HG02798 (cell line): ENCODE measurements at regions not wholly inside any gene's neighbourhood (a gene's known extent, or its start where the extent isn't known, plus 50 kb on each side); places are given as distances from the start of the nearest gene placed in this dataset.

Source experiments
- ATAC-seq: cut with Tn5 transposase; IDR thresholded peaks from one replicate; pipeline ENCODE4 v1.9.1; 2021; ENCODE audit warnings: mild to moderate bottlenecking; ENCODE audit not compliant: unreplicated experiment, poor library complexity

DNA sequence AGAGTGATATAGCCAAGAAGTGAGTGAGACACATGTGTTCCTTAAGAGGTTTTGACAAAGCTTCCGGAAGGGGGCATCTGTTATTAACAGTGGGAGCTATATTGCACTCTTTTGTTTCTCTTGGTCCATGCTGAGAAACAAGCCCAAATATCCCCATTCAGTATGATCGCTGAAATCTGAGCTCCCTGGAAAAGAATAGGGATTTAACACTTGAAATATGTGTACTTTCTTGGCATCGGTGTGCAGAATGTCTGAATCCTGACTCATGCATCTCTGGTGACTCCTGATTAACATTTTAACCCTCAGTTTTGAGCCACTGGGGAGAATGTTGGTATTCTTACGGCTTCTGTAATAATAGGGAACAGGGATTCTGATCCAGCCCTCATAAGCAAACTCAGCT lies 448.1 kb downstream of the TSN start:
- ATAC-seq = no peak

DNA sequence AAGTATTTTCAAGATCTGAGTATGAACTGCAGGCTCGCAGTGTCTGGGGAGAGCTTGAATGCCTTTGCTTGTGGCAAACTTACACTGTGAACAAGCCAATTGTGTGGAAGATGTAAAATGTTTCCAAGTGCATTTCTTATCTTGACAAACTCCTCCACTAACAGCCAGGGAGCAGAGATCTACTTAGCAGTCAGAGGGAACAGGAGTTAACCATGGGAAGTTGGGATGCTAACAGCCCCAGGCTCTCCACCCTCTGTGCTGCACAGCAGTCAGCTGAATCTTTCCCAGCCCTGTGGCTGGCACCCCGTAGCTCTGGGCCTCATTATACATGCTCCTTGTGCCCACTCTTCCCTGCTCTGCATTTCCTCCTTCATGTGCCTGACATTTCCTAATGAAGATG lies 450.2 kb downstream of the TSN start:
- ATAC-seq = no peak

GRCh38 chr2:122206101-122206500 lies 450.6 kb downstream of the TSN start:
- no peak for ATAC-seq

- no peak for ATAC-seq
These were observed 453.9 kb downstream of the TSN start for GRCh38 chr2:122209377-122209776.

GRCh38 chr2:122210065-122210464 lies 454.6 kb downstream of the TSN start:
- no peak for ATAC-seq

GRCh38 chr2:122210898-122211856 lies 455.7 kb downstream of the TSN start:
- ATAC-seq = no peak

DNA sequence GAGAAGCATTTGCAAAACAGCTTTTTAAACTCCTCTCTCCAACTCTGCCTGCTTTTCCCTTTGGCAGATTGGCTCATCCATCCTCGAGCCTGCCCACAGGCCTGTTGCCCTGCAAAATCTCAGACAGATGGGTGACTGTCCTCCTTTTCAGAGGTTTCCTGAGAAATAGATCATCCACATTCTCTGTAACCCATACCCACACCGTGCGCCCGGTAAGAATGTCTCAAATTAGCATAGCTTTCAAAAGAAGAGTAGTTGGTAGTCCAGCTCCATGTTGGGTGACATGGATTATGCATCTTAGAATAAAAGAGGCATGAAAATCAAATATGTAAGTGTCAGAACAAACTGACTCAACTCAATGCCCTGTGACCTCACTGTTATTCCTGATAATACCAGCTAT lies 457.9 kb downstream of the TSN start:
- no peak for ATAC-seq

DNA sequence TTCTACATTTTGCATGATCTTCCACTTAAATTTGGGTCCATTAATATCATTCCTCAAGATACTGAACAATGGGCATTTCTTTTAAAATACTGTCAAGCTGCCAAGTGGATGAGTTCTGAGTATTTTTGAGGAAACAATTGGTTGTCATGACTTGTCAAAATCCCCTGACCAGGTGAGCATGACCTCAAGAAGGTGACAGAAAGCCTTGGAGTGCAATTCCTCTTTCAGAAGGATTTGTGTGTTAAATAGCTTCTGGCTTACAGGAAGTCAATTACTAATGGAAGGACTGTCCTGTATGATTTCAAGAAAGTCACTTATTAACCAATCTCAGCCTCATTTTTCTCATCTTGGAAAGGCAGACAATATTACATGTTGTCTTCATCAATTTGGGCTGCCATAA lies 460.6 kb downstream of the TSN start:
- ATAC-seq = no peak

DNA sequence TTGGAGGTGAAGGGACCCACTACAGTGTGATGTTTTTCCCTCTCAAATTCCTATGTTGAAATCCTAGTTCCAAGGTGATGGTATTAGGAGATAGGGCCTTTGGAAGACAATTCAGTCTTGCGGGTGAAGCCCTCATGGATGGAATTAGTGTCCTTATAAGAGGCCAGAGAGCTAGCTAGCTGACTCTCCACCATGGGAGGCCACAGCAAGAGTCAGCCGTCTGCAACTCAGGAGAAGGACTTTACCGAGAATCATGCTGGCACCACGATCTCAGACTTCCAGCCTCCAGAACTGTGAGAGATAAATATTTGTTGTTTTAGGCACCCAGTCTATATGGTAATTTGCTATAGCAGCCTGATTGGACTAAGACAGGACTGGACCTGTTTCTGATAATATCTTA lies 461.4 kb downstream of the TSN start:
- no peak for ATAC-seq

DNA sequence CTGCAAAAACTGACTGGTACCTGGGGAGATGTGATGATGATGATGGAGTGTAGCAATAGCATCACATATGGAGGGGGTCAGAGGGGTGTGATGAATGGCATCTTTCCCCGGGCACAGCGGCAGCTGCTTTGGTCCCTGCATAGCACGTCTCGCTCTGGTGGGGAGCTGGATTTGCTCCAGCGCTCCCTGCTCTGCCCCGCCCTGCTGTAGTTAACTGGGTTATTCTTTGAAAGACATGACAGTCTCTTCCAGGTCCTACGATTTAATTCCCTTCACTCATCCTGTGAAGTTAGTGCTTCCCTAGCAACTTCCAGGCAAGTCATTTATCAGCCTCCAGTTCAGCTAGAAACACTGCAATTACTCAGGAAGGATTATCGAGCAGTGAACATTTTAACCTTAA lies 463.1 kb downstream of the TSN start:
- no peak for ATAC-seq

DNA sequence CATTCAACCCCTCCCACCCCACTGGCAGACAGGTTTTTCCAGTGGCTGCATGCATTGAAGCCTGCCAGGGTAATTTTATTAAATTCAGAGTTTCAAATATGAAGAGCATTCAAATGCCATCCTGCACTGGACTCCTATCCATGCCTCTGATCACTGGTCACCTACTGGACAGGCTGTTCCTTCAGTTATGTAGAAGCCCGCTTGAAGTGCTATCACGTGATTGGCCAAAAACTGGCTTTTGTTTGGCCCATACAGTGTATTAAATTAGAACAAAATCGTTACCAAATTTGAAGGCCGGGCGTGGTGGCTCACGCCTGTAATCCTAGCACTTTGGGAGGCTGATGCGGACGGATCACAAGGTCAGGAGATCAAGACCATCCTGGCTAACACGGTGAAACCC lies 464.1 kb downstream of the TSN start:
- no peak for ATAC-seq

DNA sequence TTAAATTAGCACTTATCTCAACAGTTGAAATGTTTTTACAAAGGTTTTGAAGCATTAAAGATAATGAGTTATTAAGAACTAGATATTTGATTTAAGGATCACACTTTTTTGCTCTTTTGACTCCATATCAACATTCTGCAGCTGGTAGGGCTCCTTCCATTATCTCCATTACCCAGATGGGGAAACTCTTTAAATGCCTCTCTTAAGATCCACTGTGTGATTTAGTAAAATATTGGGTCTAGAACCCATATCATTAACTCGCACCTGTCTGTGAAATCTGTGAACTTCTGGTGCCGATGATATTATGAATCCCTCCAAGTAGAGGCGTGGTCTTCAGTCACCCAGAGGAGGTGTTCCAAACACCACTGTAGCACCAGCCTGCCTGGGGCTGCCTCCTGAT lies 466.2 kb downstream of the TSN start:
- no peak for ATAC-seq

DNA sequence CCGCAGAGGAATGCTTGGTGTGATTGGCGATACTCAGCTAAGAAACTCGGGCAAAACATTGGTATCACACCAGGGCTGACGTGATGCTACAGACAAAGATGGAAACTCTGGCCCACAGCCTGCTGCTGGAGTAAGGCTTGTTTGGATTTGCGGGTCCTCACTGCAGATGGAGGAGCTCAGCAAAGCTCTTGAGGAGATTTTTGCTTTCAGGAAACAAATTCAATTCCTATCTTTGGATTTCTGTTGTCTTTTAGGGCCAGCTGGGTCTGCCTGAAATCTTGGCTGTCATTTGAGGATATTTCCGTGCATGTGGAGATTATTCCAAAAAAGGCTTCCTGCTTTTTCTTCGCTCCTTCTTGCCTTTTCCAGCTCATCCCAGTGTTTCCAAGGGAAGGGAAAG lies 475.8 kb downstream of the TSN start:
- no peak for ATAC-seq

GRCh38 chr2:122233372-122233771 lies 477.9 kb downstream of the TSN start:
- no peak for ATAC-seq

GRCh38 chr2:122236152-122236874 lies 480.9 kb downstream of the TSN start:
- no peak for ATAC-seq

GRCh38 chr2:122236925-122237324 lies 481.5 kb downstream of the TSN start:
- no peak for ATAC-seq

DNA sequence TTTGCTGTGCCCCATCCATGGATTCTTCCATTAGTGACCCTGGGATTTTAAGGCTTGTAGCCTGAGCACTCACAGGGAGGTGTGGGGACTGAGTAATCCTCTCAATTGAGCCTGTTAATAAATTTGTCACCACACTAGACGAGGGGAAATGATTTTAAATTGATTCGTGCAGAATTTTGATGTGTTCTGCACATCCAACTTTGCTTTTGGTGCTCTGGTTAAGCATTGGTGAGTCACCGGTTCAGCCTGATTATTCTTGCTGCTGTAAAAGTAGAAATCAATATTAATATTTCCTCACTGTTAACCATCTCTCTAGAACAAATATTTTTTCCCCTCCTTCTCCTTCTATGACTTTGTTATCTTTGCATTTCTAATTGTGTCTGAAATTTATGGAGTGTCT lies 482.0 kb downstream of the TSN start:
- ATAC-seq = no peak

DNA sequence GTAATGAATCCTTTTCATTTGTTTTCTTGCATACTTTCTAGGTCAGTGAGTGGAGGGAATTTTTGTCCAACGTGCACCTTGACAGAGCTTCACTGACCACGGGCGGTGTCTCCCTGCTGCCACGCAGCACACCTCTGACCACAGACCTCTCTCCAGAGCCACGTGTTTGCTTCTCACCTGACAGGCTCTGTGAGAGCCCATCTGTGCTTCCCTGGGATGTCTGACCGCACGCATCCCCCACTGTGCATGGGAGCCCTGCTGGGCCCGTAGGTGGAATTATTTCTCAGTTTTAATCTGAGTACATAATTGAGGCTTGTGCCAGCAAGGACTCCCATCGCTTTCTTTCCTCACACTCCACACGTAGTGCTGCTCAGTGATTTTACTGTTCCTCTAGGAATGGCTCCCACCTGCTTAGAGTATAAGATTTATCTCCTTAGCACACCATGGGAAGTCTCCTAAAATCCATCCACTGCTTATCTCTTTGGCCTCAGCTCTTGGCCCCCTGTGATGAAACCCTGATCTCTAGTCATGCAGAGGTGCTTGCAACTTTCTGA lies 482.6 kb downstream of the TSN start:
- ATAC-seq = no peak

GRCh38 chr2:122239440-122239839 lies 484.0 kb downstream of the TSN start:
- no peak for ATAC-seq

DNA sequence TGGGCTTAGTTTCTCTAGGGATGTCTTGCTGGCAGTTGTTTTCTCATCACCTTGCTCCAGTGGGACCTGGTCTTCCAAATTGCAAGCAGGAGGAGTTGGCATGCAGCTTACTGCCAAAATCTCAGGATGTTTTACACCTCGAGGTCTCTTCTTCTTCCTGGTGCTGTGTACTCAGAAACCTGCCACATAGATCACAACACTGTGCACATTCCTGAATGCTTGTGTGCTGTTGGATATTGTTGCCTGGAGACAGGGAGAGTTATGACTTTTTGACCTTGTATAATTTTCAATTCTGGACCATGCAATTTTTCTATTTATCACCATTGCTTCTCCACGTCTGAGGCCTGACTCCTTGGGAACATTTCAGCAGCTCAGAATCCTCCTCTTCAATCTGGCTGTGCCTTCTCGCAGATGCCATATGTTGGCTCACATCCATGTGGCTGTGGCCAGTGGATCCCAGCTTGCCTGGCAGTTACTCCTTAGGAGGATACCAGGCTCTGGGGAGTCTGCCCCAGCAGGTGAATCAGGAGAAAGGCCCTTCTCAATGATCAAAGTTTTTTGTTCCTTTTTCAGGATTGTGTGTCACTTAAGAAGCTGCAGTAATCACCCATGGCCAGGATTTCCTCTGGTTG lies 489.3 kb downstream of the TSN start:
- no peak for ATAC-seq

- ATAC-seq = no peak
These were observed 494.2 kb downstream of the TSN start for GRCh38 chr2:122249673-122250072.
